Fibroblast of villous mesenchyme (primary cell): ENCODE measurements at regions not wholly inside any gene's neighbourhood (a gene's known extent, or its start where the extent isn't known, plus 50 kb on each side); places are given as distances from the start of the nearest gene placed in this dataset.
"Not testable (repeated sequence)": the region's sequence is repeated elsewhere in the genome, so short reads cannot be mapped to it uniquely, and the experiment has no call there.

Experiments
- DNase-seq: peaks from one replicate; pipeline ENCODE4 v3.0.0-alpha.2; 2010; ENCODE audit warnings: low read depth
- H3K4me3 ChIP-seq: 2 replicates; pipeline ENCODE4 v1.5.1; 2011; ENCODE audit warnings: low read depth, mild to moderate bottlenecking, low read length
- CTCF ChIP-seq: IDR thresholded peaks from 2 replicates; pipeline ENCODE4 v1.5.1; 2012; ENCODE audit warnings: low read depth, mild to moderate bottlenecking, low read length; ENCODE audit not compliant: insufficient read depth

GRCh38 chr20:30488941-30489613, 768.4 kb upstream of the DEFB115 start:
- DNase-seq, result no peak
- H3K4me3 ChIP-seq, result no peak overlapping the region
- no peak for TF ChIP-seq CTCF

GRCh38 chr20:30489614-30490003, 767.9 kb upstream of the DEFB115 start:
- no peak for TF ChIP-seq CTCF
- no peak for DNase-seq
- no peak overlapping the region for H3K4me3 ChIP-seq

- DNase-seq, result no peak
- no peak overlapping the region for H3K4me3 ChIP-seq
- TF ChIP-seq CTCF, result no peak
Observed at GRCh38 chr20:30491016-30491415, 766.4 kb upstream of the DEFB115 start.

GRCh38 chr20:30496656-30497055, 760.8 kb upstream of the DEFB115 start:
- DNase-seq, H3K4me3 ChIP-seq: not testable (repeated sequence)

- DNase-seq, H3K4me3 ChIP-seq: not testable (repeated sequence)
Observed at GRCh38 chr20:30497191-30497590, 760.3 kb upstream of the DEFB115 start.

- TF ChIP-seq CTCF, result no peak
- H3K4me3 ChIP-seq, result no peak overlapping the region
- DNase-seq, result no peak
Observed at GRCh38 chr20:30499123-30499522, 758.3 kb upstream of the DEFB115 start.

GRCh38 chr20:30499716-30500446, 757.6 kb upstream of the DEFB115 start:
- not testable (repeated sequence) for DNase-seq, H3K4me3 ChIP-seq

- DNase-seq, result peak; percentile 5
- H3K4me3 ChIP-seq, result not testable (repeated sequence)
Observed at GRCh38 chr20:30500447-30500820, 757.0 kb upstream of the DEFB115 start.

- no peak overlapping the region for H3K4me3 ChIP-seq
- no peak for DNase-seq
- TF ChIP-seq CTCF, result no peak
Observed at GRCh38 chr20:30500829-30501440, 756.5 kb upstream of the DEFB115 start.
